MM.1S (cell line): ENCODE measurements at regions not wholly inside any gene's neighbourhood (a gene's known extent, or its start where the extent isn't known, plus 50 kb on each side); places are given as distances from the start of the nearest gene placed in this dataset.

Experiments used
- CTCF ChIP-seq: fragments of 300-600 bp; sonication (generic); IDR thresholded peaks from 2 replicates; pipeline ENCODE4 v1.5.1; 2016; ENCODE audit warnings: antibody characterized with exemption, low read length, mixed read lengths
- EZH2 ChIP-seq: fragments of 300-600 bp; sonication (generic); optimal IDR thresholded peaks from 2 replicates; pipeline ENCODE3; 2017; ENCODE audit warnings: low read depth, mild to moderate bottlenecking, antibody characterized with exemption, low read length, mixed read lengths
- EZH2phosphoT487 ChIP-seq: fragments of 300-600 bp; sonication (generic); IDR thresholded peaks from 2 replicates; pipeline ENCODE4 v1.6.1; 2018; ENCODE audit warnings: antibody characterized with exemption, low read length

GRCh38 chr4:26020881-26021280, 106.9 kb downstream of the SMIM20 start:
- TF ChIP-seq CTCF (no peak), EZH2 (no peak), EZH2phosphoT487 (no peak)
